WTC11 (cell line): ENCODE measurements at regions not wholly inside any gene's neighbourhood (a gene's known extent, or its start where the extent isn't known, plus 50 kb on each side); places are given as distances from the start of the nearest gene placed in this dataset.

Source experiments
- CREM ChIP-seq: sonication (generic); formaldehyde crosslinking; IDR thresholded peaks from 2 replicates; pipeline ENCODE4 v1.8.1; 2022; ENCODE audit warnings: mild to moderate bottlenecking, missing genetic modification reagents, moderate library complexity
- TF ChIP-seq, protein P1 (sequence below): sonication (generic); formaldehyde crosslinking; IDR thresholded peaks from 2 replicates; pipeline ENCODE4 v1.8.1; 2022; ENCODE audit warnings: low read depth, missing genetic modification reagents, borderline replicate concordance

DNA sequence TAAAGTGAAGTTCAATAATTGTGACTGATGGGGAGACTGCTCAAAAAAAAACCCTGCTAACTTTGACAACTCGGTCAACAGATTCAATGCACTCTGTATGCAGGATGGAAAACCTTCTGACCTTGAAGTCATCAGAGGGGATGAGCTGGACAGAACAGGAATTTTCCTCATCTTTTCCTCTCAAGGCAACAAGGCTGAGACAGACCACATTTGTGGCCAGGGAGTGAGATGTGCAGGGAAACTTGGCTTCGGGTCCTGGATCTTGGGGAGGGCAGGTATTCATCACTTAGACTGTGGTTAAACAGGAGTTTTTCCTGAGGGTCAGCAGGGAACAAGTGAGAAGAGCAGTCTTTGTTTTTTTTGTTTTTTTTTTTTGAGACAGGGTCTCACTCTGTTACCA, 100.6 kb downstream of the BAMBI start:
- TF ChIP-seq CREM = no peak
- TF ChIP-seq, protein P1, sequence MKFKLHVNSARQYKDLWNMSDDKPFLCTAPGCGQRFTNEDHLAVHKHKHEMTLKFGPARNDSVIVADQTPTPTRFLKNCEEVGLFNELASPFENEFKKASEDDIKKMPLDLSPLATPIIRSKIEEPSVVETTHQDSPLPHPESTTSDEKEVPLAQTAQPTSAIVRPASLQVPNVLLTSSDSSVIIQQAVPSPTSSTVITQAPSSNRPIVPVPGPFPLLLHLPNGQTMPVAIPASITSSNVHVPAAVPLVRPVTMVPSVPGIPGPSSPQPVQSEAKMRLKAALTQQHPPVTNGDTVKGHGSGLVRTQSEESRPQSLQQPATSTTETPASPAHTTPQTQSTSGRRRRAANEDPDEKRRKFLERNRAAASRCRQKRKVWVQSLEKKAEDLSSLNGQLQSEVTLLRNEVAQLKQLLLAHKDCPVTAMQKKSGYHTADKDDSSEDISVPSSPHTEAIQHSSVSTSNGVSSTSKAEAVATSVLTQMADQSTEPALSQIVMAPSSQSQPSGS (CRISPR knock-in tag) = no peak
